ENCODE measurements at regions not wholly inside any gene's neighbourhood (a gene's known extent, or its start where the extent isn't known, plus 50 kb on each side); places are given as distances from the start of the nearest gene placed in this dataset.
"Not testable (repeated sequence)": the region's sequence is repeated elsewhere in the genome, so short reads cannot be mapped to it uniquely, and the experiment has no call there.

GRCh38 chr6:93183531-93183972 lies 235.8 kb downstream of the EPHA7 start:
- DNase-seq: no peak

GRCh38 chr6:93182938-93183479 lies 236.3 kb downstream of the EPHA7 start:
- no peak for DNase-seq

- no peak for DNase-seq
Observed at GRCh38 chr6:93177918-93178317, 241.4 kb downstream of the EPHA7 start.

- no peak for DNase-seq
Observed at GRCh38 chr6:93177438-93177837, 241.9 kb downstream of the EPHA7 start.

- no peak for DNase-seq
Observed at GRCh38 chr6:93176070-93176469, 243.3 kb downstream of the EPHA7 start.

GRCh38 chr6:93173573-93173972 lies 245.8 kb downstream of the EPHA7 start:
- DNase-seq: not testable (repeated sequence)

GRCh38 chr6:93165850-93166430 lies 253.4 kb downstream of the EPHA7 start:
- no peak for DNase-seq

GRCh38 chr6:93164781-93165180 lies 254.6 kb downstream of the EPHA7 start:
- DNase-seq: no peak

- no peak for DNase-seq
Observed at GRCh38 chr6:93163146-93163545, 256.2 kb downstream of the EPHA7 start.

- DNase-seq: no peak
Observed at GRCh38 chr6:93139408-93140081, 279.8 kb downstream of the EPHA7 start.

GRCh38 chr6:93136111-93136510 lies 283.2 kb downstream of the EPHA7 start:
- DNase-seq: no peak

GRCh38 chr6:93124006-93124632 lies 295.2 kb downstream of the EPHA7 start:
- DNase-seq: no peak

- no peak for DNase-seq
Observed at GRCh38 chr6:93123585-93123984, 295.8 kb downstream of the EPHA7 start.

- DNase-seq: no peak
Observed at GRCh38 chr6:93120154-93120742, 299.1 kb downstream of the EPHA7 start.

- no peak for DNase-seq
Observed at GRCh38 chr6:93105907-93106306, 313.5 kb downstream of the EPHA7 start.

- no peak for DNase-seq
Observed at GRCh38 chr6:93105017-93105416, 314.3 kb downstream of the EPHA7 start.

- DNase-seq: no peak
Observed at GRCh38 chr6:93104195-93104817, 315.1 kb downstream of the EPHA7 start.

GRCh38 chr6:93088621-93089501 lies 330.5 kb downstream of the EPHA7 start:
- no peak for DNase-seq

- no peak for DNase-seq
Observed at GRCh38 chr6:93087606-93088005, 331.8 kb downstream of the EPHA7 start.

GRCh38 chr6:93086351-93086750 lies 333.0 kb downstream of the EPHA7 start:
- DNase-seq: no peak

GRCh38 chr6:93083337-93084230 lies 335.8 kb downstream of the EPHA7 start:
- no peak for DNase-seq
